ENCODE measurements at regions not wholly inside any gene's neighbourhood (a gene's known extent, or its start where the extent isn't known, plus 50 kb on each side); places are given as distances from the start of the nearest gene placed in this dataset.

GRCh38 chr12:130017591-130018449 is 114.0 kb upstream of the TMEM132D start:
- no peak for DNase-seq (ENCODE audit: low read depth)

- DNase-seq (ENCODE audit: low read depth) = no peak
Measured at GRCh38 chr12:130018614-130019013, 114.8 kb upstream of the TMEM132D start.

DNA sequence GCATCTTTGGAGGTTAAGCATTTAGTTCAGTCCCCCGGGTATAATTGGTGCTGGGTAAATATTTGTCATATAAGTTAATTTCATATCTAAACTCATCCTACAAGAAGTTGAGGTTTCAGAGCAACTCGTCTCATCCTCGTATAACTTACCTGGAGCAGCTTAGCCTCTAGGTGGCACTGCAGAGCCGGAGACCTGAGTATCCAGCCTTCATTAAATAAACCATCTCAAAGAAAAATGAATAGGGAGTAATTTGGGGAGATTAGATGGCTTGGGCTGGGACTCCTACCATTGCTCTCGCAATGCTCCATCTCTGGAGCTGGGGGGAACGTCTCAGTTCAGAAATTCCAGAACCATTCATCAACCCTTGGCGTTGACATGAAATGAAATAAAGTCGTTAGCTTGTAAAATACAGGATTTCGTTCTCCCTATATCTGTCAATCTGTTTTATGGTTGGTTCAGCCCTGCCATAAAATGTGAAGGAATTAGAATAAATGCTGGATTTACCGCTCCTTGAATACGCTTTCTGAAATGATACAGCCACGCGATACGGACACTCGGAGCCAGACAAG is 122.9 kb upstream of the TMEM132D start:
- peak; percentile 12 for DNase-seq (ENCODE audit: low read depth)

DNA sequence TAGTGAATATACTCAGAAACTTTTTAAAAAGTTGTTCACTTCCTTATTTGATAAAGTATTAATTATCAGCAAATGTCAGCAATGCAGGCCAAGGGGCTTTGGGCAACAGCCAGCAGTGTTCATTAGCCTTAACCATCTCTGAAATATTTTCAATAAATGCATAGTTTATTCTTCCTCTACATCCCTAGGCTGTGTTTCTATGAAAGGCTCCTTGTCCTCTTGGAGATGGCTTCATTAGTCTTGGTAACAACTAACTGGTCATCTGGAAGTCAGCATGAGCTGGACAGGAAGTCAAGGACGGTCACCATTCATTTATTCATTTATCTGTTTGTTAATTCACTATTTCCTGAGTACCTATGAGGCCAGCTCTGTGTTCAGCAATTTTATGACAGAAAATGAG is 124.0 kb upstream of the TMEM132D start:
- DNase-seq (ENCODE audit: low read depth) = no peak

GRCh38 chr12:130029151-130029550 is 125.3 kb upstream of the TMEM132D start:
- DNase-seq (ENCODE audit: low read depth) = no peak

GRCh38 chr12:130031041-130031440 is 127.2 kb upstream of the TMEM132D start:
- no peak for DNase-seq (ENCODE audit: low read depth)

DNA sequence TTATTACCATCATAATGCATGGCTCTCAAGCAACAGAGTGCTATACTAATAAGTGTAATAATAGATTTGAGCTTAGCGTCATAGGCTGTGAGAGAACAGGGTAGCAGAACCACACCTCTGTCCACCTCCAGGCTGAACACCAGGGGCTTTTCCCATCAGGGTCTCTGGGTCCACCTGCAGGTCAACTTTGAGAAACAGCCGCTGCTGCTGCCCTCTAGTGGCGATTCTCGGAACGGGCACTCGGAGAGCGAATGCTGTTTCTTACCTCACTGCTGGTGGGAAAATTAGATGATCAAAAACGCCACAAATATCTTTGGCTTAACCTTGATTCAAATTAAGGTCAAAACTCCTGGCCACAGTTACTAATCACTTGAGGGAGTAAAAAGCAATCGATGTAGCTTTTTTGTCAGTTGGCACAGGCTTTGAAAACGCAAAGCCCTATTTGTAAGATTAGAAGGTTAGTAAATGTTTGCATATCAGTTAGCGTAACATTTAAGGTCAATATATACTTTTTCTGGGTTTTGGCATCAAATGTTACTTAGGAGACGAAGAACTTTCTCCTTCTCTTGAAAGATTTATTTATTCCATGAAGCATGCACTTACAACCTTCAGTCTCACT is 127.9 kb upstream of the TMEM132D start:
- DNase-seq (ENCODE audit: low read depth) = peak; percentile 57

DNA sequence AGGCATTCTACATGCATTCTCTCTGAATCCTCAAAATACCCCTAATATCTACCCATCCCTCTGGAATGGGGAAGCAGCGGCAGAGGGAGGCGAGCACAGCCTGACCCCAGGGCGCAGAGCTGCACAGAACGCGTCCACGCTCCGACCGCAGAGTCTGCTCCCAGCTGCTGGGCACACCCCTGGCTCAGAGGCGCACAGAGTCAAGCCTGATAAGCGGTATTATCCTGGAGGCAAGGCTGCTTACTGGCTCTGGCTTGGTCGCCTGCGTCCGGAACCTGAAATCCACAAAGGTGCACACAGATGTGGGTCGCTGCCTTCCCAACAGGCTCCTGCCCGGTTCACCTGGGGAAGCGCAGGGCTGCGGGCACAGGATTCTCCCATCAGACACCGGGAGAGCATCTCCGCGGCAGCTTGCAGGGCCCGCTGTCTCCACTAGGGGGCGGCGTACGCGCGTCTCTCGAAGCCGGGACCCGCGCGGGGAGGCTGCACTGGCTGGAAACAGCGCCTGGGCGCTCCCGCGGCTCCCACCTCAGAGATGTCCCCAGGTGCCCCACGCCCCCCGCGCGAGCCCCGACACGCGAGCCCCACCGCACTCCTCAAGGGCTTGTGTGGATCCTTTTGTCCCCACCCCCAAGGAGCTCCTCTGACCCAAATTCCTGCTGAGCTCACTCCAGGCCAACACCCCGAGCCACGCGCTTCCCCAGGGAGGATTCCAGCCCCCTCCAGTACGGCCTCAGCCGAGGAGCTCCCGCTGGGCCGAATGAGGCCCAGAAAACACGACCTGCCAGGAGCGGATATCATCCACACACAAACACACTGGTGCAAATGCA is 120.1 kb upstream of the FZD10 start:
- peak; percentile 6 for DNase-seq (ENCODE audit: low read depth)

GRCh38 chr12:130043685-130044406 is 118.4 kb upstream of the FZD10 start:
- DNase-seq (ENCODE audit: low read depth) = no peak

DNA sequence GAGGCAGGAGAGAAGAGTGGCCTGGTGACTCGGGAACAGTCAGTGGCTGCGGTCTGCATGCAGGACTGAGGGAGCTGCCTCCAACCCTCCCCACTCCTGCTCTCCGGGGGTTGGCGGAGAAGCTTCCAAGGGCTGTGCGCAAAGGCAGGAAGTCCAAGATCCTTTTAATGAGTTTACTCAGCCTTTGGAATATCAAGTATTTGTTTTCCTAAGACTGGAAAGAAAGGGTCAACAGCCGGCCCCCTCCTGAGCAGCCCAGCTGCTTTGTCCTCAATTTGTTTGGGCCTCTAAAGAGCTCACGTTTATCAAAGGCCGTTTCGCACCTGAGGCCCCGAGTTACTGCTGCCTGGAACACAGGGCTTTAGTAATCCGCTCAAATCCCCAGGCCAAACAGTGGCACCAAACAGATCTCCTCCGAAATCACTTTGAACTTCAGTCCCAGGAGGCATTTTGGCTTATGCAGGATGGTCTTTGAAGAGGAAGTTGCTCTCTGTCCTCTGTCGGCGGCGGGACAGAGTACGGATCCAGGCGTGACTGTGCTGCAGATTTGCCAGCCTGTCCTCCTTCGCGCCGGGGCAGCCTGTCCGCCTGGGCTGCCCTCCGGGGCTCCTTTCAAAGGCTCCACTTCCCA is 117.2 kb upstream of the FZD10 start:
- DNase-seq (ENCODE audit: low read depth) = no peak

- no peak for DNase-seq (ENCODE audit: low read depth)
Measured at GRCh38 chr12:130049666-130050065, 112.6 kb upstream of the FZD10 start.

GRCh38 chr12:130051900-130052299 is 110.4 kb upstream of the FZD10 start:
- DNase-seq (ENCODE audit: low read depth) = no peak

- no peak for DNase-seq (ENCODE audit: low read depth)
Measured at GRCh38 chr12:130053651-130054069, 108.6 kb upstream of the FZD10 start.

DNA sequence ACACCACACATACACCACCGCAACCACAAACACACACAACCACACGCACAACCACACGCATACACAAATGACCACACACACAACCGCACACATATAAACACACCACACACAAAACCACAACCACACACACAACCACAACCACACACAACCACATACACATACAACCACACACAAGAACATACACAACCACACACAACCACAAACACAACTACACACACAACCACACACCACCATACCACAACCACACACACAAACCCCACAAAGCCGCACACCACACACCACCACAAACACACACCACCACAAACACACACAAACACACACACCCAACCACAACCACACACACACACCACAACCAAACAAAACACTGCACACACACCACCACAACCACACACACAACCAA is 107.5 kb upstream of the FZD10 start:
- no peak for DNase-seq (ENCODE audit: low read depth)

DNA sequence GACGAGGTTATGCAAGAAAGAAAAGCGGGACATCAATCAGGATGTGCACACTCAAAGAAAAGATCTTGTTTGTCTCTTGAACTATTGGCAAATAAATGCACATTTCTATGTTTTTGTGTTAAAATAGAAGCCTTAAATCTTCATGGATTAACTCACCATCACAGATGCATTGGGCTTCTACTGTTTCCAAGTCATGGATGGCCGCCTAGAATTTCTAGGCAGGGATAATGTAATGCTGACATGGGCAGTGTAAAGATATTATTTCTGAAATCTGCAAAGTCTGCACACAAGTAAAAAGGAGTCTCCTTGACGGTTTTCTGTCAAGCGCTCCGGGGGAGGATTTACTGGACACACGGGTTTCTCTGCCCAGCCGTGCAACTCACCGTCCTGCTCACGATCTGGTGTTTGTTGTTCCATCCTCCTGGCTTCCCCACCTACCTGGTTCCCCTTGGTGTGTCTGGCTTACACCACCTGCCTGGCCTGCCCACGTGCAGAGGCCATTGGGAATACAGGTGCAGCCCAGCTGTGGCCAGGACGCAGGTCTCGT is 103.3 kb upstream of the FZD10 start:
- no peak for DNase-seq (ENCODE audit: low read depth)

- DNase-seq (ENCODE audit: low read depth) = no peak
Measured at GRCh38 chr12:130063866-130064265, 98.4 kb upstream of the FZD10 start.

- no peak for DNase-seq (ENCODE audit: low read depth)
Measured at GRCh38 chr12:130064999-130065398, 97.3 kb upstream of the FZD10 start.

DNA sequence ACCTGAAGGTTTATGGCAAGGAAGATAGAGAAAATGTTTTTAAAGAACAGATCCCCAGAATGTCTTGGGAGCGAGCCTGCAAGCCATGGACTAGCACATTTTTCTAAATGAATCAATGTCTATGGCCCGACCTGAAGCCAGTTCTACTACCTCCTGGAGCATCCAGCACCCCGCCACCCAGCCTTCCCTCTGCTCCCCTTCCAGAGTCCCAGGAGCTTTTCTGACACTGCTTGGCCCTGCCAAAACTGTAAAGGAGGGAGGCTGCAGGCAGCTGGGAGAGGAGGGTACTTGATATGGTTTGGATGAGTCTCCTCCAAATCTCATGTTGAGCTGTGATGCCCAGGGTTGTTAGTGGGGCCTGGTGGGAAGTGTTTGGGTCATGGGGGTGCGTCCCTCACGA is 95.5 kb upstream of the FZD10 start:
- no peak for DNase-seq (ENCODE audit: low read depth)

DNA sequence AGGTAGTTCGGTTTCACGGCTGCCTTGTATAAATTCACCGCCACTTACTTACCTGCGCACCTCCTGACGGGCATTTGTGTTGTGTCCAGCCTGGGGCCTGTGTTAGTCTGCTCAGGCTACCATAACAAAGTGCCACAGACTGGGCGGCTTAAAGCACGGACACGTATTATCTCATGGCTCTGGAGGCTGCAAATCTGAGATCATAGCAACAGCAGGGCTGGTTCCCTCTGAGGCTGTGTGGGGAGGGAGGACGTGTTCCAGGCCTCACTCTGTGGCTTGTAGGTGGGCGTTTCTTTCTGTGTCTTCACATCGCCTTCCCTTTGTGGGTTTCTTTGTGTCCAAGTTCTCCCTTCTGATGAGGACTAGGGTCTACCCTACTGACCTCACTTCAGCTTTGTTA is 93.5 kb upstream of the FZD10 start:
- DNase-seq (ENCODE audit: low read depth) = no peak

- no peak for DNase-seq (ENCODE audit: low read depth)
Measured at GRCh38 chr12:130070126-130070611, 92.1 kb upstream of the FZD10 start.

DNA sequence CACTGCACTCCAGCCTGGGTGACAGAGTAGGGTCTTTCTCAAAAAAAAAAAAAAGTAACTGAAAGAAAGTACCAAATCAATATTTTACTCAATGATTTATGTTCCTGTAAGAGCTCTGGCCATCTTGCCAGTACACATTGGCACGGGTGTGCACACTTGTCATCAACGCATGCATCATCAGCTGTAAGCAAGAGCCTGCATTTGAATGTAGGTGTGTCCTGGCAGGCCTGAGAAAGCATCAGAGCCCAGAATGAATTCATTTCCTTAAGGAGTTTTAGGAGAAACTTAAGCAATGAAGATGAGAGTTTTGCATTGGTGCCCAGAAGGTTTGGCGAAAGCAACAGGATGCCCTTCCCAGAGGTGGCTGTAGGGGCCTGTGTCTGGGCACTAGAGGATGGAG is 88.5 kb upstream of the FZD10 start:
- DNase-seq (ENCODE audit: low read depth) = no peak
